ENCODE measurements at regions not wholly inside any gene's neighbourhood (a gene's known extent, or its start where the extent isn't known, plus 50 kb on each side); places are given as distances from the start of the nearest gene placed in this dataset.

DNA sequence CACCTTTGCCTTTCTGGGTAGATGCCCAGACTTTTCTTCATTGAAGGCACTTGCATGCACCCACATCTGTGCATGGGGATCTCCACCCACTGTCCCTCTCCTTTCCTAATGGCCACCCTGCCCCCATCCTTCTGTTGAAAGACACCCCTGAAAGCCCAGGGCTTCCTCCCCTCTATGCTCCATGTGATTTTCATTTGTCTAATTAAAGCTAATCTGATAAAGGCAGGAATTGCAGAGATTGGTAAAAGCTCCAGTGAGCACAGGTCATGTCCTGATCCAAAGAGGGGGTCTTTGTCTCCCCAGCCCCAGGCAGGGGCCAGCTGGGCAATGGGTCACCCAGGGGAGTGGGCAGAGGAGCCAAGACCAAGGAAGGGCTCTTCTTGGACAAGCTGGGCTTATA lies 107.6 kb upstream of the CD82 start (continued):
- TF ChIP-seq, protein P1, sequence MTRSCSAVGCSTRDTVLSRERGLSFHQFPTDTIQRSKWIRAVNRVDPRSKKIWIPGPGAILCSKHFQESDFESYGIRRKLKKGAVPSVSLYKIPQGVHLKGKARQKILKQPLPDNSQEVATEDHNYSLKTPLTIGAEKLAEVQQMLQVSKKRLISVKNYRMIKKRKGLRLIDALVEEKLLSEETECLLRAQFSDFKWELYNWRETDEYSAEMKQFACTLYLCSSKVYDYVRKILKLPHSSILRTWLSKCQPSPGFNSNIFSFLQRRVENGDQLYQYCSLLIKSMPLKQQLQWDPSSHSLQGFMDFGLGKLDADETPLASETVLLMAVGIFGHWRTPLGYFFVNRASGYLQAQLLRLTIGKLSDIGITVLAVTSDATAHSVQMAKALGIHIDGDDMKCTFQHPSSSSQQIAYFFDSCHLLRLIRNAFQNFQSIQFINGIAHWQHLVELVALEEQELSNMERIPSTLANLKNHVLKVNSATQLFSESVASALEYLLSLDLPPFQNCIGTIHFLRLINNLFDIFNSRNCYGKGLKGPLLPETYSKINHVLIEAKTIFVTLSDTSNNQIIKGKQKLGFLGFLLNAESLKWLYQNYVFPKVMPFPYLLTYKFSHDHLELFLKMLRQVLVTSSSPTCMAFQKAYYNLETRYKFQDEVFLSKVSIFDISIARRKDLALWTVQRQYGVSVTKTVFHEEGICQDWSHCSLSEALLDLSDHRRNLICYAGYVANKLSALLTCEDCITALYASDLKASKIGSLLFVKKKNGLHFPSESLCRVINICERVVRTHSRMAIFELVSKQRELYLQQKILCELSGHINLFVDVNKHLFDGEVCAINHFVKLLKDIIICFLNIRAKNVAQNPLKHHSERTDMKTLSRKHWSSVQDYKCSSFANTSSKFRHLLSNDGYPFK (CRISPR knock-in tag; IDR thresholded peaks at IDR 0.05; ENCODE audit: borderline replicate concordance): no peak
- TF ChIP-seq, protein P2, sequence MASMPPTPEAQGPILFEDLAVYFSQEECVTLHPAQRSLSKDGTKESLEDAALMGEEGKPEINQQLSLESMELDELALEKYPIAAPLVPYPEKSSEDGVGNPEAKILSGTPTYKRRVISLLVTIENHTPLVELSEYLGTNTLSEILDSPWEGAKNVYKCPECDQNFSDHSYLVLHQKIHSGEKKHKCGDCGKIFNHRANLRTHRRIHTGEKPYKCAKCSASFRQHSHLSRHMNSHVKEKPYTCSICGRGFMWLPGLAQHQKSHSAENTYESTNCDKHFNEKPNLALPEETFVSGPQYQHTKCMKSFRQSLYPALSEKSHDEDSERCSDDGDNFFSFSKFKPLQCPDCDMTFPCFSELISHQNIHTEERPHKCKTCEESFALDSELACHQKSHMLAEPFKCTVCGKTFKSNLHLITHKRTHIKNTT (CRISPR knock-in tag; IDR thresholded peaks at IDR 0.05): no peak
- no peak for TF ChIP-seq ZNF317 (CRISPR knock-in tag; IDR thresholded peaks at IDR 0.05)
- no peak for TF ChIP-seq MYNN (CRISPR knock-in tag; IDR thresholded peaks at IDR 0.05; ENCODE audit: low read depth)
- no peak for TF ChIP-seq HNRNPK (IDR thresholded peaks at IDR 0.05; ENCODE audit: low read depth, low read length, poor library complexity, severe bottlenecking)

DNA sequence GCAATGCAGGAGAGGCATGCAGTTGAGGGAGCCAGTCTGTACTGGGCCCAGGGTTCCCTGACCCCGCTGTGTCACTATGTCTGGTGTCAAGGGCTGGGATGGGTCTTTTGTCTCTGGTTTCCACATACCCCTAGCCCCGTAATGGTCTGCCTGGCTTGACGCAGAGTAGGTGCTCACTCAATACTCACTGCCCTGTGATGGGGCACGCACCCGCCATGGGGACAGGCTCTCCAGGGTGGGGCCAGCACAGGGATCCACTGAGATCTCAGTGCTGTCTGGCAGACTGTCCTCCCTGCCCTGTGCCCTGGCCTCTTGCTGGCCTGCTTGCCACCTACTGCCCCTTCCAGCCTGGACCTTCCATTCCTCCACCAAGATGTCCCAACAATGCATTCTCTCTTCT lies 101.7 kb upstream of the CD82 start:
- whole genome bisulfite sequencing (ENCODE audit: low lambda C conversion rate): no CpG with 5 or more reads among the region's 5 CpGs
- Histone ChIP-seq H3K9ac (ENCODE audit: insufficient read depth, low read depth, low read length) (no peak overlapping the region), H3K4me3 (replicated peaks in 1 of 3; ENCODE audit: insufficient read depth in 1 of 3, low read depth in 2 of 3, low read length in 3 of 3) (no peak overlapping the region), H3K4me1 (ENCODE audit: insufficient read depth, low read length) (no peaks in the 10 kb centered on the region), H2AFZ (ENCODE audit: low read length) (no peak overlapping the region), H3K9me3 (ENCODE audit: low read length) (no peaks in the 10 kb centered on the region), H3K27ac (ENCODE audit: extremely low read length, insufficient read depth, low read length) (no peak overlapping the region), H4K20me1 (ENCODE audit: insufficient read depth, low read length) (no peaks in the 10 kb centered on the region), H3K79me2 (ENCODE audit: insufficient read depth, low read length) (no peaks in the 10 kb centered on the region), H3K4me2 (ENCODE audit: low read depth, low read length) (no peak overlapping the region), H3K36me3 (replicated peaks in 1 of 2; ENCODE audit: control insufficient read depth in 1 of 2, insufficient read depth in 2 of 2, low read length in 2 of 2) (no peaks in the 10 kb centered on the region), H3K27me3 (ENCODE audit: control insufficient read depth in 1 of 2, insufficient read depth in 2 of 2, low read length in 2 of 2) (no peaks in the 10 kb centered on the region)
- in situ Hi-C loops (cut with HindIII; ENCODE audit: extremely low pct_ligation_motif_present, low pct_unique_long_range_greater_than_20kb): no loop called here
- BruUV-seq (replicated peaks): no TSS peak
- CTCF ChIA-PET (ENCODE audit: low intra/inter-chr PET ratio, low total read pairs): interaction anchor here (1.2 kb wide), 1 partner anchor 177 kb away, joined by 3 read pairs; no protein-coding TSS in a partner anchor
- TF ChIP-seq CBX5 (CRISPR knock-in tag; IDR thresholded peaks at IDR 0.05; ENCODE audit: borderline replicate concordance): no peak
- DNase-seq (ENCODE audit: low spot score) (no peak), ATAC-seq (no peak), FAIRE-seq (no peak)
- POLR2A ChIA-PET: no interaction called here
- intact Hi-C loops (cut with micrococcal nuclease; ENCODE audit: unreplicated experiment): loop anchor here (5.0 kb wide), 1 partner anchor 176 kb away; no protein-coding TSS in a partner anchor
